Hematopoietic multipotent progenitor cell treated with erythropoietin and hydrocortisone succinate and interleukin-3 and kit ligand, for 15 days (in vitro differentiated cells): ENCODE measurements at regions not wholly inside any gene's neighbourhood (a gene's known extent, or its start where the extent isn't known, plus 50 kb on each side); places are given as distances from the start of the nearest gene placed in this dataset.
A peak's percentile ranks its signal among the peaks of the same experiment; 100 is the strongest.

ENCODE experiments used
- DNase-seq: peaks from one replicate; pipeline ENCODE4 v3.0.0-alpha.2; 2015; ENCODE audit warnings: low spot score

GRCh38 chr10:31606841-31607240 is 287.8 kb downstream of the ZEB1 start:
- no peak for DNase-seq

GRCh38 chr10:31605861-31606525 is 287.0 kb downstream of the ZEB1 start:
- no peak for DNase-seq

GRCh38 chr10:31605426-31605825 is 286.4 kb downstream of the ZEB1 start:
- DNase-seq, result no peak

- no peak for DNase-seq
Measured at GRCh38 chr10:31604646-31605170, 285.7 kb downstream of the ZEB1 start.

DNA sequence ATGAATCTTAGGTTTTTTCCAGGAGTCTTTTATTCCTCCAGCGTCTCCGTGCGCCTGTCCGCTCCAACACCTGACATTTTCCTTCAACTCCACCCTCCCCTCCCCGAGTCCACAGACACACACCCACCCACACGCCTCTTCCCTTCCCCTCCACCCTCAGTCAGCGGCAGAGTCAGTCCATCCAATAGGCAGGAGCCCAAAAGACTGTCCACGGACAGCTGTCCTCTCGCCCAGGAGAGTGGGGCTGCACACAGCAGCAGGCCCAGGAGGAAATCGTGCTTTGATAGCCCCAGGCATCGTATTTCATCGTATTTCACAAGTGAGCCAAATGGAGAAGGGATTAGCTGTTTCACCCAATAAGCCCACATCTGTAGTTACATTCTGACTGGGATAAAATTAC is 285.1 kb downstream of the ZEB1 start:
- no peak for DNase-seq

- peak; percentile 55 for DNase-seq
Measured at GRCh38 chr10:31603235-31604087, 284.4 kb downstream of the ZEB1 start.

DNA sequence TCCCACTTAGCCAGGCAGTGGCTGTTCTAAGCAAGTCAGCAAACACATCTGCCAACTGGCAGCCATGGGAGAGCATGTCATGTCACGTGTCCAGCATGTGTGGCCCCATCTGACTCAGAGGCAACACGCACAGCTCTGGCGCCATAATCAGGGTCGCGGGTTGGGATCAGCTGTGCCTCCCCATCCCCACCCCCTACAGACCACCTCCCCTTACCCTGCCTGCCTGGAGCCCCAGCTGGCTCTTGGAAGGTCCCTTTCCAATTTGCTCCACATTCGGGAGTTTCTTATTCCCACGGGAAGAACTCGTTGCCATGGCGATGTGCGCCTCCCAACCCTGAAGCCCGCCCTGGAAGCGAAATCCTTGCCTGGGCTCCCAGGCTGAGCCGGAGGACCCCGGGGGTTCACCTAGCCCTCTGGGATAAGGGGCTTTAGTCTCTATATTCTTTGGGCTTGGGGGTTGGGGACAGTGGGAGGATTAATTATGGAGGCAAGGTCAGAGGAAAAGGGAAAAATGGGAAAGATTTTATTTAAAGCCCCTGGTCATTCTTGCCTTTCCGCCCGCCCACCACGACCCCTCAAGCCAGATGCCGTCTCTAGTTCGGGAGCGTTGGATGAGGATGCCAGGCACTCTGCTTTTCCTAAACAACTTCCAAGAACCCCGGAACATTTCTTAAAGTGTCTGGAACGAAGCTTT is 283.7 kb downstream of the ZEB1 start:
- DNase-seq, result no peak

- no peak for DNase-seq
Measured at GRCh38 chr10:31601136-31601535, 282.1 kb downstream of the ZEB1 start.

- no peak for DNase-seq
Measured at GRCh38 chr10:31599626-31600504, 280.8 kb downstream of the ZEB1 start.

- no peak for DNase-seq
Measured at GRCh38 chr10:31596765-31597164, 277.7 kb downstream of the ZEB1 start.

DNA sequence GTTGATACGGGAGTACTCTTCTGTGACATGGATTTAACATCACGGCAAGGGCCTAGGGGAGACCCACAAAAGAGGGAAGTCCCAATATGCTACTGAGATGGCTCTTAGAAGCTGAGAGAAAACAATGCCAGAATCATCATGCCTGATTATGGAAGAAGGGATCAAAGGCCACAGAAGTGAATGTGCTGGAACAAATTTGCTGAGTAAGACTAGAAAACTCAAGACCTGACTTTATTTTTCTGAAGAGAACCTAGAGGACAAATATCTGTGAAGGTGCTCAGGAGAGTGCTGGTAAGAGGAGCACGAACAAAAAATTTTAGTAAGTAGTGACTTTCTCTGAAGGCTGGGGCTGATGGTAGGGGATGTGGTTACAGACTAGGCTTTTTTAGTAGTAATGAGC is 277.0 kb downstream of the ZEB1 start:
- DNase-seq, result no peak

DNA sequence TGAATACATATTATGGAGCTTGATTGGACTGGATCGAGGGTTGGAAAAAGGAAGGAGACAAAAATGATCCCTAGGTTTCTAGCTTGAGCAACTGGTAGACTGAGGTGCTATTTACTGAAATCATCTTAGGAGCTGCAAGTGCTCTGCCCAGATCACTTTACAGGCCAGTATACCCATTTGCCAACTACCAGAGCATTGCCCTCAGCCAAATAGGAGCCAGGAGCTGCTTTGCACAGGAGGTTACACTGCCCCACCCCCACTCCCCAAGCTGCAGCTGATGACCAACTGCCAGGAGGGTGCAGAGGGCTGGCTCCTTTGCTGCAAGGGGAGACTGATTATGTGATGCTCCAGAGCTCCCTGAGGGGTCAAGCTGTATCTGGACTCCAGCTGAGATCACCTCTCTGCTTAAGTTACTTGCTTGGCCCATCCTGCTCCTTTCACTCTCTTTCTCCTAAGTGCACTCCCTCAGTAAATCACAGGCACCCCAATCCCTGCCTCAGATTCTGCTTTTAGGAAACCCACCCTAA is 275.4 kb downstream of the ZEB1 start:
- DNase-seq, result no peak

DNA sequence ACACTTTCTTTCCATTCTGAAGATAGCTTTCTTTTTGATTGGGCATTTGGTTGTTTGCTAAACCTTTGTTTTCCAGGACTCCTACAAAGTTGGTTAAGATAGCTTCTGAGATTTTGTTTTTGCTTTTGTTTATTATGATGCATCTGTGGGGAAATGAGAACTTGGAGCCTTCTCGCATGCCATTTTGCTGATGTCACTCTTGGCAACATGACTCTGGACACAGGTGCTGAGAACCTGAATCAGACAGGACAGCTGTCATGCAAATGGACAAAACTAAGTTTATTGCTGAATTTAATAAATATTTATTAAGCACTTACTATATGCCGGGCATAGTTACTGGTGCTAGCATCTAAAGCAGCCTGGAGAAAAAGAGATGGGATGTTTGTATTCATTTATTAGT is 274.1 kb downstream of the ZEB1 start:
- no peak for DNase-seq

- no peak for DNase-seq
Measured at GRCh38 chr10:31591569-31591968, 272.6 kb downstream of the ZEB1 start.

- no peak for DNase-seq
Measured at GRCh38 chr10:31590023-31590800, 271.2 kb downstream of the ZEB1 start.

DNA sequence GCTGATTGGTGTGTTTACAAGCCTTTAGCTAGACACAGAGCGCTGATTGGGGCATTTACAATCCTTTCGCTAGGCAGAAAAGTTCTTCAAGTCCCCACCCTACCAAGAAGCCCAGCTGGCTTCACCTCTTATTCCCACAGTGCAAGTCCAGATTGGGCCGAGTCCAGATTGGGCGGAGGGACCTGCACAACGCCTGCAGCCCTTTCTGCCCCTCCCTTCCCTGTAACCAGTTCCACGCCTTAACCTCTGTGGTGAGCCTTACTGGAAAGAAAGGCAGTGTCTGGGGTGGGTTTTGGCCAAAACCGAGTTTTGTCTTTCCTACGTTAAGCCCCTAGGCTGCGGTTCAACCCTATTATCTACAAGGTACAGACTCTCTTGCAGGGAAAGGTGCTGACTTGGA is 268.7 kb downstream of the ZEB1 start:
- DNase-seq, result no peak

DNA sequence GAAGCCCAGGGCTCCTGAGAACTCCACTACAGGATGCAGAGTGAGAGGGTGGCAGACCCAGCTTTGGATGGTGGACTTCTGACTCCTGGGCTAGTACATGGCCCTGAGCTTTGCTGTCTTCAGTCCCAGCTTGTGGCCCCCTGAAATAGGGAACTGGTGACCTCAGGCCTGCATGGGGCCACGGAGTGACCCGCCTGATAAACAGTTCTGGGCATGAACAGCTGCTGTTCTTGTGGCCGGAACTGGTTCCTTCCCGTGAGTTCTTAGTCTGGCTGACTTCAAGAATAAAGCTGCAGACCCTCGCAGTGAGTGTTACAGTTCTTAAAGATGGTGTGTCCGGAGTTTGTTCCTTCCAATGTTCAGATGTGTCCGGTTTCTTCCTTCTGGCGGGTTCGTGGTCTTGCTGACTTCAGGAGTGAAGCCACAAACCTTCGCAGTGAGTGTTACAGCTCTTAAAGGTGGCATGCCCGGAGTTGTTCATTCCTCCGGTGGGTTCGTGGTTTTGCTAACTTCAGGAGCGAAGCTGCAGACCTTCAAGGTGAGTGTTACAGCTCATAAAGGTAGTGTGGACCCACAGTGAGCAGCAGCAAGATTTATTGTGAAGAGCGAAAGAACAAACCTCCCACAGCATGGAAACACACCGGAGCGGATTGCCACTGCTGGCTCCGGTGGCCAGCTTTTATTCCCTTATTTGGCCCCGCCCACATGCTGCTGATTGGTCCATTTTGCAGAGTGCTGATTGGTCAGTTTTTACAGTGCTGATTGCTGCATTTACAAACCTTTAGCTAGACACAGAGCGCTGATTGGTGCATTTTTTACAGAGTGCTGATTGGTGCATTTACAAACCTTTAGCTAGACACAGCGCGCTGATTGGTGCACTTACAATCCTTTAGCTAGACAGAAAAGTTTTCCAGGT is 268.0 kb downstream of the ZEB1 start:
- DNase-seq, result no peak

- DNase-seq, result no peak
Measured at GRCh38 chr10:31584876-31585275, 265.9 kb downstream of the ZEB1 start.

- no peak for DNase-seq
Measured at GRCh38 chr10:31584098-31584631, 265.1 kb downstream of the ZEB1 start.
